Tibial artery (tissue), 4 donors: ENCODE measurements at regions not wholly inside any gene's neighbourhood (a gene's known extent, or its start where the extent isn't known, plus 50 kb on each side); places are given as distances from the start of the nearest gene placed in this dataset.

Experiments used
- DNase-seq, 2 donors: peaks; one replicate each; pipeline ENCODE4 v3.0.0-alpha.2; 2019
- H3K27ac ChIP-seq, 2 donors: fragments of 200-600 bp; sonication (generic) in 1 of 2; 1 replicate in 1 of 2; 2 replicates in 1 of 2; pipeline ENCODE4 v1.5.1; 2018 to 2019; ENCODE audit warnings: mild to moderate bottlenecking in 1 of 2
- H3K27me3 ChIP-seq, 2 donors: fragments of 200-600 bp; sonication (generic) in 1 of 2; one replicate each; pipeline versions ENCODE4 v1.5.1 to v1.6.0; 2016 to 2019
- H3K36me3 ChIP-seq, 3 donors: fragments of 200-600 bp; sonication (generic) in 2 of 3; one replicate each; pipeline ENCODE4 v1.5.1; 2016 to 2019; ENCODE audit warnings: mild to moderate bottlenecking in 2 of 3
- H3K4me1 ChIP-seq, 4 donors: fragments of 200-600 bp; sonication (generic) in 2 of 4; 1 replicate in 3 of 4; 2 replicates in 1 of 4; pipeline ENCODE4 v1.5.1; 2016 to 2019
- H3K4me3 ChIP-seq, 2 donors: fragments of 200-600 bp; sonication (generic) in 1 of 2; 1 replicate in 1 of 2; 2 replicates in 1 of 2; pipeline ENCODE4 v1.5.1; 2018 to 2019; ENCODE audit warnings: mild to moderate bottlenecking in 2 of 2
- H3K9me3 ChIP-seq, 3 donors: fragments of 200-600 bp; sonication (generic) in 1 of 3; one replicate each; pipeline ENCODE4 v1.5.1; 2016 to 2019
- intact Hi-C: fragments of 100-400 bp; cut with DNase I; formaldehyde crosslinking; loops from one replicate; pipeline ENCODE4 v1.15.0; 2023; ENCODE audit warnings: low total_unique reads
- TF ChIP-seq, protein P1 (sequence below), 2 experiments: fragments of 200-600 bp in 1 of 2; fragments of 450-650 bp in 1 of 2; IDR thresholded peaks; one replicate each; pipeline ENCODE4 v1.5.1; 2017 to 2019; ENCODE audit warnings: antibody characterized with exemption in 2 of 2, mild to moderate bottlenecking in 1 of 2, moderate library complexity in 1 of 2

DNA sequence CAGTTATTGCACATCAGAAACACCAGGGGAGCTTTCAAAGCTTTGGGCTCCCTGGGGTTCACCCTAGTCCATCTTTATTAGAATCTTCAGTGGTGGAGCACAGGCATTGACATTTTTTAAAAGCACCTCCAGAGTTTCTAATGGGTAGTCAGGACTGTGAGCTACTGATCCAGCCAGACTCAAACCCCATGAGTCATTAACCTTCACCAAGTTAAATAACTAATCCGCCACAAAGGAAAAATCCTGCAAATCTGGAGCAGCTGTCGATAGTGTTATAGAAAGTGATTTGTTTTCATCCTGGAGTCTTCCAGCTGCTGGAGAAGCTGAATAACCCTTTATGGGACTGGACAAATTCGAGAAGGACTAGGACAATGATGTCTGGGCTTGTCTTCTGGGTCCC is 93.2 kb upstream of the PIRT start:
- intact Hi-C loops, result no loop called here
- TF ChIP-seq, protein P1, sequence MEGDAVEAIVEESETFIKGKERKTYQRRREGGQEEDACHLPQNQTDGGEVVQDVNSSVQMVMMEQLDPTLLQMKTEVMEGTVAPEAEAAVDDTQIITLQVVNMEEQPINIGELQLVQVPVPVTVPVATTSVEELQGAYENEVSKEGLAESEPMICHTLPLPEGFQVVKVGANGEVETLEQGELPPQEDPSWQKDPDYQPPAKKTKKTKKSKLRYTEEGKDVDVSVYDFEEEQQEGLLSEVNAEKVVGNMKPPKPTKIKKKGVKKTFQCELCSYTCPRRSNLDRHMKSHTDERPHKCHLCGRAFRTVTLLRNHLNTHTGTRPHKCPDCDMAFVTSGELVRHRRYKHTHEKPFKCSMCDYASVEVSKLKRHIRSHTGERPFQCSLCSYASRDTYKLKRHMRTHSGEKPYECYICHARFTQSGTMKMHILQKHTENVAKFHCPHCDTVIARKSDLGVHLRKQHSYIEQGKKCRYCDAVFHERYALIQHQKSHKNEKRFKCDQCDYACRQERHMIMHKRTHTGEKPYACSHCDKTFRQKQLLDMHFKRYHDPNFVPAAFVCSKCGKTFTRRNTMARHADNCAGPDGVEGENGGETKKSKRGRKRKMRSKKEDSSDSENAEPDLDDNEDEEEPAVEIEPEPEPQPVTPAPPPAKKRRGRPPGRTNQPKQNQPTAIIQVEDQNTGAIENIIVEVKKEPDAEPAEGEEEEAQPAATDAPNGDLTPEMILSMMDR (IDR thresholded peaks at IDR 0.05), result no peak
- no peak for DNase-seq

DNA sequence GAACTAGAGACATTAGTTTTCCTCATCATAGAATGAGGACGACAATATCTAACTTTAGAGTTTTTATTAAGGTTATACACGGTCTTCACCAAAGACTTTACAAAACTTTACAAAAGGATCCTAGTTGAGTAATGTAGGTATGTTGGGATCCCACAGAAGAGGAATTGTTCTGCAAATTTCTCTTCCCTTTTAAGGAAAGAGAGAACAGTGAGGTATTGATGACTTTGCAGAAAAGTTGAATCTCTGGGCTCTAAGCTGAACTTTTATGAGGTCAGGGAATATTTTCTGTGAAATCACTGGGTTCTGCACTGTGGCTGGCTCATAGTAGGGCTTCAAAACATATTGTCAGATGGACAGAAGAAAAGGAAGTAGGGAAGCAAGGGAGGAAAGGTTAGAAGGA is 89.8 kb upstream of the PIRT start:
- no peaks in the 10 kb centered on the region for H3K27me3 ChIP-seq
- no peak overlapping the region for H3K27ac ChIP-seq
- no peak for DNase-seq
- H3K9me3 ChIP-seq, result no peaks in the 10 kb centered on the region
- H3K4me3 ChIP-seq, result no peak overlapping the region
- intact Hi-C loops, result no loop called here
- H3K36me3 ChIP-seq, result no peaks in the 10 kb centered on the region
- H3K4me1 ChIP-seq, result no peaks in the 10 kb centered on the region
- TF ChIP-seq, protein P1 (IDR thresholded peaks at IDR 0.05), result no peak

More for the DNA sequence above, 93.2 kb upstream of the PIRT start:
- H3K36me3 ChIP-seq, result no peaks in the 10 kb centered on the region
- no peaks in the 10 kb centered on the region for H3K9me3 ChIP-seq
- H3K27ac ChIP-seq, result no peak overlapping the region
- no peaks in the 10 kb centered on the region for H3K4me1 ChIP-seq
- no peaks in the 10 kb centered on the region for H3K27me3 ChIP-seq
- no peak overlapping the region for H3K4me3 ChIP-seq

DNA sequence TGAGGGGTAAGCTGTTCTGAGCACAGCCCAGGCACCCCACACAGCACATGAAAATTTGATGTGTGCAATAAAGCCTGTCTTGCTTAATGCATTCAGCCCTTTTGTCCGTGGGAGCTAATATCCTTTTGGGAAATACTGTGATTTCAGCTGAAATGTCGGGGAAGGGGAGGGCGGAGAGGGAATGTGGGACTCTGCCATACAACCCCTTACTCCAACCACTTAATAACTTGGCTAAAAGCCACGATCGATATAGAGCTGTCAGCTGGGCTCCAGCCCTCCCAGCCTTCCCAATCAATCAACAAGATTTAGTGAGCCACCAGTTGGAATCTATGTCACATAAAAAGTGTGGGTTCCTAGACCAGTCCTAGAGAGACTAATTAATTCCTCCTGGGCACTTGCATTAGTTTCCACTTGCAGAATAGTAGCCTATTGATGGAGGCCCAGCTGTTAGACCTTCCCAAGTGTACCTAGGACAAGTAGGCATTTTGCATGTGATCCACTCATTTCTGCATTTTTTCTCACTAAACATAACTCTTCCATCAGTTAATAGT is 82.7 kb upstream of the PIRT start:
- Histone ChIP-seq H3K27me3 (no peaks in the 10 kb centered on the region), H3K4me3 (no peak overlapping the region), H3K9me3 (no peaks in the 10 kb centered on the region), H3K36me3 (no peaks in the 10 kb centered on the region), H3K4me1 (no peaks in the 10 kb centered on the region), H3K27ac (no peak overlapping the region)
- intact Hi-C loops, result no loop called here
- no peak for DNase-seq
- TF ChIP-seq, protein P1 (IDR thresholded peaks at IDR 0.05), result no peak

DNA sequence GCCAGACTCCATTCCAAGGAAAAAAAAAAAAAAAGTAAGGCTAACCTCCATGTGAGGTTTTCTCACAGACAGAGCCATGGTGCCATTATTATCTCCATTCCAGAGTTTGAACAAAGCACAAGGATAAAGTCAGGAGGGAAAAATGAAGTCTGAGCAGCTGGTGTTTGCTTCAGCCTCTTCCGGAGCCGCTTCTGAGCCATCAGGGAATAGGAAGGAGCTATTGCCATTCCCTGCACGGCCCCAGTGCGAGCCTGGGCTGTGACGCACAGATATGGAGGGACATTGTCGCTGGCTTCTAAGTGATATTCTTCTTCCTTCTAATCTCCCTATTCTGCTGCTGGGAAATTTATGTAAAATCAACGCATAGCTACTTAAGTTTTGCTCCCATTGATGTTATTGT is 69.5 kb upstream of the PIRT start:
- TF ChIP-seq, protein P1 (IDR thresholded peaks at IDR 0.05), result no peak
- intact Hi-C loops, result no loop called here
- Histone ChIP-seq H3K27ac (no peak overlapping the region), H3K27me3 (no peaks in the 10 kb centered on the region), H3K4me1 (no peaks in the 10 kb centered on the region), H3K36me3 (no peaks in the 10 kb centered on the region), H3K9me3 (peaks cover 0 to 2% (median 0%) of the 10 kb centered on the region in 3 donors), H3K4me3 (no peak overlapping the region)
- DNase-seq, result no peak

DNA sequence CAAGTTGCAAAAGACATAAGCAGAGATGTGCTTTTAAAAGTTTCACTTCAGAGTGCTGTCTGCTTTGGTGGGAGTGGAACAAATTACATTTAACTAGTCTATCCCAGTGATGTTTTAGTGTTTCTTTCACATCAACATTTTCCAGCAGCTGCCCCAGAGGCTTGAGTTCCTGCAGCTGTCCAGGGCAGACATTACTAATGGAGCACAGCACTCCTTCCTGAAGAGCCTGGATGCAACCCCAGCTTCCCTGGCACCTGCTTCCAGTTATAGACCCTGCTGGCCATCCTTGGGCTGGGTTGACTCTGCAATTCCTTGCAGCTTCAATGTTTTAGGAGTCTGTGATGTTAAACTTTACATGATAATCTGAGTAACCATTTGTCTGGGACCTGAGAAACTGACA is 61.4 kb upstream of the PIRT start:
- no peak for DNase-seq
- H3K36me3 ChIP-seq, result no peaks in the 10 kb centered on the region
- H3K9me3 ChIP-seq, result no peaks in the 10 kb centered on the region
- TF ChIP-seq, protein P1 (IDR thresholded peaks at IDR 0.05), result no peak
- no peak overlapping the region for H3K4me3 ChIP-seq
- intact Hi-C loops, result no loop called here
- no peaks in the 10 kb centered on the region for H3K27me3 ChIP-seq
- H3K4me1 ChIP-seq, result no peaks in the 10 kb centered on the region
- H3K27ac ChIP-seq, result no peak overlapping the region

DNA sequence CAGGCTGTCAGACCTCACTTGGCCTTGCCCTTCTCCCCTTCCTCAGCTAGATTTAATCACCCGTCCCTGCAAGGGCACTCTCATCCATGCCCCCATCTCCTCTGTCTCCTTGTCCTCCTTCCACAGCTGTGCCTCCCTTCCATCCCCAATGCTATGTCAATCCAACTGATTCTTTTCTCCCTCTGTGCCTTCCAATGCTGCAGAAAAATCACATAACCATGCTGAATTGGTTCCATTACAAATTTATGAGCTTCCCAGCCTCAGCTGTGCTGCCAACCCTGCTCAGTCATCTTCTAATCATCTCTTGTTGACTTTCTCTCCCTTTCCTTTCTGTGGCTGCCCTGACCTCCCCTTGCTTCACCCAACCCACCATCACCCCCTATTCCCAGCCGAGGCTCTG is 56.3 kb upstream of the PIRT start:
- H3K27ac ChIP-seq, result no peak overlapping the region
- no peak for DNase-seq
- H3K9me3 ChIP-seq, result no peaks in the 10 kb centered on the region
- TF ChIP-seq, protein P1 (IDR thresholded peaks at IDR 0.05), result no peak
- no peaks in the 10 kb centered on the region for H3K4me1 ChIP-seq
- no peaks in the 10 kb centered on the region for H3K27me3 ChIP-seq
- intact Hi-C loops, result no loop called here
- H3K36me3 ChIP-seq, result no peaks in the 10 kb centered on the region
- no peak overlapping the region for H3K4me3 ChIP-seq
